Frontal cortex (tissue), 3 donors: ENCODE measurements at regions not wholly inside any gene's neighbourhood (a gene's known extent, or its start where the extent isn't known, plus 50 kb on each side); places are given as distances from the start of the nearest gene placed in this dataset.

Experiments
- DNase-seq, 2 donors: peaks; one replicate each; pipeline ENCODE4 v3.0.0; 2012; ENCODE audit warnings: low spot score in 2 of 2
- FAIRE-seq: peaks from 2 replicates; lab custom pipeline; 2012; peaks lifted over from hg19 to GRCh38; lab: Jason Lieb, UNC
- donor health status: control.
- donor health status: control.
- donor health status: control.

DNA sequence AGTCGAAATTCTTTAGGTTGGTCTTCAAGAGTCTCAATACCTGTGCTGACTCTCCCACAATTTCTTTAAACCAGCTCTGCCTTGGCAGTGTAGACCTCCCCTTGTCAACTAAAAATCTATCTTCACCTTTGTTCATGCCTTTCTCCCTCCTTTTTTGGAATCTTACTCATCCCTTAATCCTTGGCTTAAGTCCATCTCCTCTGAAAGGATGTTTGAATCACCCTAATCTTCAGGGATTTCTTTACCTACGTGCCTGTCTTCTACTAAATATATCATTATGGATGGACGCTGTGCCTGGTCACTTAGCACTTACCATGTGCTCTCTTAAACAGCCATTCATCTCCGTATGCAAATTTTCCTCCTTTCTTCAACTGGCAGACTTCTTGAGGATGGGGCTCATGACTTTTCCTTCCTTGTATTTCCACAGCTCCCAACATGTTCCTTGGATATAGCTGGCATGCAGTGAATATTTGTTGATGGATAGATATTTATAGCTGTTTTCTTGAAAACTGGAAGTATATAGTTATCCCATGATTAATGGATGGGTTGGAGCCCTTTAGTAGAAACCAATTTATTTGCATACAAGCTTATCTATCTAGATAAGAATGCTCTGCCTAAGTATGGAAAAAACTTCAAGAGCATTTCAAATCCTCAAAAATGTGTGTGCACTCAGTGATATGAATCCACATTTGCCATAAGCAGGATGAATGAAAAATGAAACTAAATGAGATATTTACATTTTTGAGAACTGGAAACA lies 166.6 kb downstream of the SPRY1 start:
- DNase-seq: no peak
- FAIRE-seq: no peak

- FAIRE-seq: no peak
- DNase-seq: no peak
Observed at GRCh38 chr4:123564758-123565346, 168.3 kb downstream of the SPRY1 start.

DNA sequence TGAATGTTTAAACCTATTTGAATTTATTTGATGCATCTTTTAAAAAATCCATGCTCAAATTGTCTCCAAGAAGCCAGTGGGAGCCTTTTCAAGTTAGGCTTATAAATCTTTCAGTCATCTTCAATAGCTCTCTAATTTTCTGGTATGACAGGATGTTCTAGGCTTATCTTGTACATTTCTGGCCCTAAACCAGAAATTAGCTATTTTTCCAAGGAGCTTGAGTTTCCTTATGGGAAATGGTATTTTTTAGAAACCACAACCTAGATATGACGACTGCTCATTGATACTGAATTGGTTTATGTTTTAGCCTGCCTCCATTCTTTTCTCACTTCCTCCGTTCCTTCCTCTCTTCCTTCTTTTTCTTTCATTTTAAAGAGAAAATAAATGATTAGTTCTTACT lies 172.3 kb downstream of the SPRY1 start:
- FAIRE-seq: no peak
- DNase-seq: no peak

- no peak for DNase-seq
- FAIRE-seq: peak; percentile 98
Observed at GRCh38 chr4:123569541-123569940, 172.9 kb downstream of the SPRY1 start.

DNA sequence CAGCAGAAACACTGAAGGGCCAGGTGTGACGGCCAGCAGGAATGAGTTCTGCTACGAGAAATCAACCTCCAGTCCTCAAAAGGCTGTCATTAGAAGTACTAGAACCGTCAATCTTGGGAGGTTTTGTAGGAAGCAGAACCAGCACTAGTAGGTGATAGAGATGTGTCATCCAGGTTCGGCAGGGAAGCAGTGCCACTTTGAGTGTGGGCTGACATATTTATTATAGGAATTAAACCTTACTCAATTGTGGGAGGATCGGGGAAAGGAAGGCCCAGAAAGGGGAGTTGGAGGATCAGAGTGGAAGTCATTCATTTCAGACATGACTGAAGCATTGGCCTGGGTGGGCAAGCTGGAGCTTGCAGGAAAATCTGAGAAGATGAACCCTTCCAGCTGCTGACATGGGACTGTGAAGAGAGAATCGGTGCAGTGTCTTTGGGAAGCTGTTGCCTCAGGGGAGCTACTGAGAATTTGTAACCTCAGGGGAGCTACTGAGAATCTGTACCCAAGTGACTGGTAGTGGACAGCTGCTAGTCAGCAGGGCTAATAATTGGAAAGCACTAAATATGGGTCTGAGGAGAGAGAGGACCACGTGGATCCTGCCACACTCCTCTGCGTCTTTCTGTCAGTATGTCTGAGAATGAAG lies 177.4 kb downstream of the SPRY1 start:
- no peak for FAIRE-seq
- no peak for DNase-seq

DNA sequence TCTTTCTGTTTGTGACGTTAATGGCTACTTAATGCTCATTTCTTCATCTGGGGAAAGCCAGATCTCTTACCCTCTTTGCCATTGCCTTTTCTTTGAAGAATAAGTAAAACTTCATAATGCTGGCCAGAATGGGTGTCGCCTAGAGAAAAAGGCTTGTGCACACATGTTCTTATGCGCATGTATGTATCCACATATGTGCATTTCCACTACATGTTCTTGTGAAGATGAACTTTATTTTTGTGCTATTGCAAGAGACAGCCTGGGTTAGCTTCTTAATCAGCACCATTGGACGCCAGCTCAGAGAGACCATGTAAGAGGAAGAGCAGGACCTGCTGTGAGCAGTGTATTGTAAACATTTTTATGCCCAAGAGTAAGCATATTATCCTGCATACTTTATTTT lies 178.7 kb downstream of the SPRY1 start:
- no peak for DNase-seq
- no peak for FAIRE-seq

GRCh38 chr4:123577225-123577906 lies 180.8 kb downstream of the SPRY1 start:
- DNase-seq (no peak), FAIRE-seq (no peak)

GRCh38 chr4:123578276-123579029 lies 181.9 kb downstream of the SPRY1 start:
- no peak for DNase-seq
- FAIRE-seq: no peak

GRCh38 chr4:123579961-123580360 lies 183.4 kb downstream of the SPRY1 start:
- FAIRE-seq: no peak
- DNase-seq: no peak

GRCh38 chr4:123580981-123581664 lies 184.5 kb downstream of the SPRY1 start:
- FAIRE-seq: no peak
- DNase-seq: no peak

DNA sequence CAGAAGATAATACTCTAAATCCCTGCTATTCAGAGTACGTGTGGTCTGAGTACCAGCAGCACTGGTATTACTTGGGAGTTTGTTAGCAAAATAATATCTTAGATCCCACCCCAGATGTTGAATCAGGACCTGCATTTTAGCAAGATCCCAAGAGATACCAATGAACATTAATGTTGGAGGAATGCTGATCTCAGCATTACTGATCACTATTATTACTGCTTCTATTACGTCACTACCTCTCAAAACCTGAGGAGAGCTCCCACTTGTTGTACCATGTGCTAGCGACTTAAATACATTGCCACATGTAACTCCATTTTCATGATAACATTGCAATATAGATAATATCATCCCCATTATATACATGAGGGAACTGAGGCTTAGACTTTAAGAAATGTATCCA lies 185.2 kb downstream of the SPRY1 start:
- FAIRE-seq: no peak
- DNase-seq: no peak

GRCh38 chr4:123583043-123583442 lies 186.4 kb downstream of the SPRY1 start:
- DNase-seq: no peak
- FAIRE-seq: no peak

GRCh38 chr4:123585111-123585510 lies 188.5 kb downstream of the SPRY1 start:
- FAIRE-seq (no peak), DNase-seq (no peak)

DNA sequence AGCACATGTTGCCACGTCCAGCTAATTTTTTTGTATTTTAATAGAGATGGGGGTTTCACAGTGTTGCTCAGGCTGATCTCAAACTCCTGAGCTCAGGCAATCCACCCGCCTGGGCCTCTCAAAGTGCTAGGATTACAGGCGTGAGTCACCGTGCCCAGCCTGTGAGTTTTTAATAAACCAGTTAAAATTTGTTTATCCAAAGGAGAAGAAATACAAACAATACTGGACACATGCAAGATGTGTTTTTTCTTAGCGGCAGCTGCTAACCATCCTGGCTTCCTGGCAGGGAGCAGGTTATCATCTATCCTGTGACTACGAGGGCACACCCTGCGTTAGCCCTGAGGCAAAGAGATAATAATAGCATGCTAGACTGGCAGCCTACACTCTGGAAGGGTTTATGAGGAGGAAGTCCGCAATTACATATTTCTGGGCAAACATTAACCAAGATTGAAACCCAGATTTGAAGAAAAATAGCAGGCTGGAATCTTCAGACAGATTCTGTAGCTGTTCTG lies 191.4 kb downstream of the SPRY1 start:
- no peak for DNase-seq
- FAIRE-seq: no peak

GRCh38 chr4:123588631-123589241 lies 192.1 kb downstream of the SPRY1 start:
- no peak for FAIRE-seq
- DNase-seq: no peak

DNA sequence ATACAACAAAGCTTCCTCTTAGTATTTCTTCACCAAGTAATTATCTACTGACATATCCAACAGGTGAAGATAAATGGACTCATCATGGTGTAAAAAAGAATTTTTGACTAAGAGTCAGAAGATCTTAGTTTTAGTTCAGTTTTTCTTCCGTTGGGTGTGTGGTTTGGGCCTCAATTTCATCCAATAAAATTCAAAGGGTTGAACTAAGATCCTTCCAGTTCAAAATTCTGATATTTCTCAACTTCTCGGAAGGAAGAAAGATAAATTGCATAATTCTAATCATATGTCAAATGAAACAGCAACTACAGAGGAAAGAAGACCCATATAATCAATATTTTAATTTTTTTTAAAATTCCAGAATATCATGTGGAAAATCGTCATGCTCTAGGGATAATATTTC lies 192.7 kb downstream of the SPRY1 start:
- no peak for FAIRE-seq

GRCh38 chr4:123591875-123592274 lies 195.3 kb downstream of the SPRY1 start:
- DNase-seq (no peak), FAIRE-seq (no peak)

More for the DNA sequence above, 192.7 kb downstream of the SPRY1 start:
- no peak for DNase-seq

GRCh38 chr4:123593655-123594054 lies 197.1 kb downstream of the SPRY1 start:
- no peak for FAIRE-seq
- DNase-seq: no peak

DNA sequence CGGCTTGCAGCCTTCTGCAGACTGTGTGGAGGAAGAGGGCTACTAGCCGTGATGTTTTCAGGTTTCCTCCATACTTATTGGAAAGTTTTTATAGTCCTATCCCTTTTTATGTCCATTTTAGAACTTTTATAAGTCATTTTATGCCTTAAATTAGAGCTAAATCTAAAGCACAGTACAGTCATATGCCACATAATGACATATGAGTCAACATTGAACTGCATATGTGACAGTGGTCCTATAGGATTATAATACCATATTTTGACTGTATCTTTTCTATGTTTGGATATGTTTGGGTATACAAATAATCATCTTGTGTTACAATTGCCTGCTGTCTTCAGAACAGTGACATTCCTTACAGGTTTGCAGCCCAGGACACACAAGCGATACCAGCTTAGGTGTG lies 200.2 kb downstream of the SPRY1 start:
- FAIRE-seq: no peak
- no peak for DNase-seq
